CD8-positive, alpha-beta memory T cell (primary cell): ENCODE measurements at regions not wholly inside any gene's neighbourhood (a gene's known extent, or its start where the extent isn't known, plus 50 kb on each side); places are given as distances from the start of the nearest gene placed in this dataset.

Experiments used
- CTCF ChIA-PET: fragments of 350-600 bp; sonication (Branson Sonifier 250); formaldehyde crosslinking; loops from one replicate; lab custom pipeline; 2021; ENCODE audit warnings: antibody characterized with exemption; lab: Charles Lee
- POLR2A ChIA-PET: fragments of 350-600 bp; sonication (Branson Sonifier 250); formaldehyde crosslinking; loops from one replicate; lab custom pipeline; 2021; ENCODE audit warnings: antibody characterized with exemption; lab: Charles Lee
- DNase-seq, 5 donors: peaks; one replicate each; pipeline versions ENCODE4 v3.0.0 to v3.0.0-alpha.2; 2020 to 2022; ENCODE audit warnings: mixed read lengths in 1 of 5
- H3K27ac ChIP-seq: one replicate; pipeline ENCODE4 v1.7.0; 2013; ENCODE audit warnings: low read depth, mild to moderate bottlenecking, low read length, moderate library complexity
- H3K27me3 ChIP-seq: 2 replicates; pipeline ENCODE4 v1.7.0; 2013; ENCODE audit warnings: low read length, mild to moderate bottlenecking; ENCODE audit not compliant: insufficient read depth, poor library complexity, severe bottlenecking
- H3K36me3 ChIP-seq: 2 replicates; pipeline ENCODE4 v1.7.0; 2013; ENCODE audit warnings: mild to moderate bottlenecking, low read length, moderate library complexity; ENCODE audit not compliant: insufficient read depth
- H3K4me1 ChIP-seq: 2 replicates; pipeline ENCODE4 v1.7.0; 2013; ENCODE audit warnings: mild to moderate bottlenecking, low read length, moderate library complexity; ENCODE audit not compliant: insufficient read depth
- H3K4me3 ChIP-seq: 2 replicates; pipeline ENCODE4 v1.7.0; 2013; ENCODE audit warnings: mild to moderate bottlenecking, low read length
- H3K9me3 ChIP-seq: 2 replicates; pipeline ENCODE4 v1.7.0; 2013; ENCODE audit warnings: mild to moderate bottlenecking, low read length
- H3K27ac Mint-ChIP-seq, 8 donors: one replicate each; pipeline ENCODE4 v1.8.0; 2020 to 2021; ENCODE audit warnings: mixed read lengths in 8 of 8, mild to moderate bottlenecking in 6 of 8, inconsistent platforms in 3 of 8, moderate library complexity in 3 of 8
- H3K27me3 Mint-ChIP-seq, 2 donors: one replicate each; pipeline ENCODE4 v1.8.0; 2020 to 2021; ENCODE audit warnings: mixed read lengths in 2 of 2, mild to moderate bottlenecking in 1 of 2, moderate library complexity in 1 of 2
- H3K36me3 Mint-ChIP-seq, 3 donors: one replicate each; pipeline ENCODE4 v1.8.0; 2020 to 2021; ENCODE audit warnings: mixed read lengths in 3 of 3, inconsistent platforms in 1 of 3, mild to moderate bottlenecking in 1 of 3
- H3K4me1 Mint-ChIP-seq, 3 donors: one replicate each; pipeline ENCODE4 v1.8.0; 2020 to 2021; ENCODE audit warnings: mixed read lengths in 3 of 3, inconsistent platforms in 1 of 3, mild to moderate bottlenecking in 1 of 3
- H3K4me3 Mint-ChIP-seq, 7 donors: one replicate each; pipeline ENCODE4 v1.8.0; 2020 to 2021; ENCODE audit warnings: mixed read lengths in 7 of 7, mild to moderate bottlenecking in 6 of 7, moderate library complexity in 4 of 7, inconsistent platforms in 2 of 7
- H3K9me3 Mint-ChIP-seq, 5 donors: one replicate each; pipeline ENCODE4 v1.8.0; 2020 to 2022; ENCODE audit warnings: mixed read lengths in 5 of 5, mild to moderate bottlenecking in 3 of 5, moderate library complexity in 2 of 5, inconsistent platforms in 1 of 5

DNA sequence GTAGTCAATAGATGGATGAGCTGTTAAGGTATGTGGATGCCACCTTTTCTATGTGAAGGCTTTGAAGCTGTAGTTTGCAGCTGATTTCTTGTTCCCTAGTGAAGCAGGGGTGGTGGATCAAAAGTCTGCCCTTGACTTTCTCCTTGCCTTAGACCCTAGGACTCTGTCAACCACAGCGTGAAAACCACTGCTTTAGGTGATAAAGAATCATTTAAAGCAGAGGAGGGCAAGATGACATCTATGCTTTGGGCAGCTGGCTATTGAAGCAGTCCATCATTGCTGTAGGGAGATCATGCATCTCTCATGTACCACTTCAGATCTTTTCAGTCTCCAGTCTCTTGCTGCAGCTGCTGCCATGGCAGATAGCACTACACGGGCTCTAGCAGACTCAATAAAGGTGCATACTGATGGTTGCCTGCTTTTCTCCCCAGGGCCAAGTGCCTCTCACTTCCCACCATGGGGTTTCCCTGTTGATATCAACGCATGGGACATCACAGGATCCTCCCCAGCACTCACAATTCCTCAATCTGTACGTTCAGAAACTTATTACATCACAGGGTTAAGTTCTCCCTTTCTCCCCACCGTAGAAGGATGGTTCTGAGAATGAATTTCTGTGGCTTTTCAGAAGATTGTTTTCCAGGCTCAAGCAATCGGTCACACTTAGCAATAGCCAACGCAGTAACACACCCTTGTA, 122.0 kb upstream of the STMND1 start:
- CTCF ChIA-PET, result no interaction called here
- Mint-ChIP-seq H3K27me3 (peaks cover 21 to 67% of the 10 kb centered on the region in 2 donors), H3K27ac (no peak overlapping the region), H3K36me3 (no peaks in the 10 kb centered on the region), H3K4me3 (no peak overlapping the region), H3K9me3 (peaks cover 0 to 5% (median 0%) of the 10 kb centered on the region in 5 donors), H3K4me1 (no peaks in the 10 kb centered on the region)
- no peak overlapping the region for H3K27ac ChIP-seq
- H3K4me3 ChIP-seq, result no peak overlapping the region
- H3K4me1 ChIP-seq, result no peaks in the 10 kb centered on the region
- H3K27me3 ChIP-seq, result no peaks in the 10 kb centered on the region
- POLR2A ChIA-PET, result no interaction called here
- H3K36me3 ChIP-seq, result no peaks in the 10 kb centered on the region
- H3K9me3 ChIP-seq, result no peaks in the 10 kb centered on the region
- no peak for DNase-seq

DNA sequence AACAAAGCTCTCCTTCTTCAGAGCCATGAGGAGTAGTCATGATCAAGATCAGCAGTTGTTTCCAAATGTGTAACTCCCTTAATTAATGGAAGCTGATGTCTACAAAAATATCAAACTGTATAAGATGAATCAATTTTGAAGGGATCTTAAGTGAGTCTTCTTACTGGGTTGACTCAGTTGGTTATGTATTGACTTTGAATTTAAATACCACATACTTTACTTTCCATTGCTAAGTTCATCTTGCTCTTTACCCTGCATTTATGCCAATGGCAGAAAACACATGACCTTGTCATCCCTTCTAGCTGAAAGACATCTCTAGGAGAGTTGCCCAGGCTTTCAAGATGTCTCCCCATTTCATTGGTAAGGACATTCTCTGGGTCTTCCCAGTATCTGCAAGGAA, 123.2 kb upstream of the STMND1 start:
- H3K27me3 Mint-ChIP-seq, result peaks cover 17 to 60% of the 10 kb centered on the region in 2 donors
- H3K4me1 Mint-ChIP-seq, result no peaks in the 10 kb centered on the region
- peaks cover 0 to 5% (median 0%) of the 10 kb centered on the region in 5 donors for H3K9me3 Mint-ChIP-seq
- no peak for DNase-seq
- no peak overlapping the region for H3K27ac Mint-ChIP-seq
- no peaks in the 10 kb centered on the region for H3K36me3 Mint-ChIP-seq
- Histone ChIP-seq H3K27ac (no peak overlapping the region), H3K36me3 (no peaks in the 10 kb centered on the region), H3K4me1 (no peaks in the 10 kb centered on the region), H3K27me3 (no peaks in the 10 kb centered on the region), H3K9me3 (no peaks in the 10 kb centered on the region), H3K4me3 (no peak overlapping the region)
- H3K4me3 Mint-ChIP-seq, result no peak overlapping the region
- CTCF ChIA-PET, result no interaction called here
- POLR2A ChIA-PET, result no interaction called here

DNA sequence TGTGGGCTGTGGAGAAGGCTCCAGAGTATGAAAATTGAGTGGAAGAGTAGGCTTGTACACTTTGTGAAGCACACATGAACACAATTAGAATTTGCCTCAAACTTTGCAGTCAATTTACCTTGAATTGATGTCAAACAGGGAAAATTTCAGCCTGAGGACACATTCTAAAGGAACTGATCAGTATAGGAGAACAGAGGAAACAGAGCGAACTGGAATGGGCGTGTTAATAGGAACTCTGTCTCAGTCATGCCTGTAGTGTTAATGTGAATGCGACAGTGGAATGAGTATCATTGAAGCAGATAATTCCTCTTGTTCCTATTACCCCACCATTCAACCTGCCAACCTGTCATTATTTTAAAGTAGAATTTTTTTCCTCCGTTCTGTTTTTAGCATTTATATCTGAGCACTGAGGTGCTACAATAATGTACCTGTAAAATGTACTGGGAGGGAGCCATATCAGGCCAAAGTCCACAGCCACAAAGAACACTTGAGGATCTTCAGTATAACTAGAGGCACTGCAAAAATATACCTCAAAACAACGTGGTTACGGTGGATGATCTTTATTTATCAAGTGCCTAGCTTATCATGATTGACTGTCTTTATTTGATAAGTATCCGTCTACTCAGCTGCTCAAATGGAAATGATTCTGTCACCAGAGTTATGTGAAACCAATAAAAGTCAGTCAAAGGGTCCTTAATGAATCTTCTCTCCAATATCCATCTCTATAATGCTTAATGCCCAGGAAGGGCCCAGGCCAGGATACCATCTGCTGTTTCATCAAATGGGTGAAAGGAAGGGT, 125.3 kb upstream of the STMND1 start:
- ChIA-PET CTCF (no interaction called here), POLR2A (no interaction called here)
- Histone ChIP-seq H3K27me3 (no peaks in the 10 kb centered on the region), H3K4me3 (no peak overlapping the region), H3K27ac (no peak overlapping the region), H3K9me3 (no peaks in the 10 kb centered on the region), H3K36me3 (no peaks in the 10 kb centered on the region), H3K4me1 (no peaks in the 10 kb centered on the region)
- no peaks in the 10 kb centered on the region for H3K36me3 Mint-ChIP-seq
- no peak overlapping the region for H3K27ac Mint-ChIP-seq
- H3K4me1 Mint-ChIP-seq, result peaks cover 0 to 5% (median 3%) of the 10 kb centered on the region in 3 donors
- peaks cover 20 to 66% of the 10 kb centered on the region in 2 donors for H3K27me3 Mint-ChIP-seq
- no peak overlapping the region for H3K4me3 Mint-ChIP-seq
- peaks cover 0 to 5% (median 0%) of the 10 kb centered on the region in 5 donors for H3K9me3 Mint-ChIP-seq
- DNase-seq, result no peak

DNA sequence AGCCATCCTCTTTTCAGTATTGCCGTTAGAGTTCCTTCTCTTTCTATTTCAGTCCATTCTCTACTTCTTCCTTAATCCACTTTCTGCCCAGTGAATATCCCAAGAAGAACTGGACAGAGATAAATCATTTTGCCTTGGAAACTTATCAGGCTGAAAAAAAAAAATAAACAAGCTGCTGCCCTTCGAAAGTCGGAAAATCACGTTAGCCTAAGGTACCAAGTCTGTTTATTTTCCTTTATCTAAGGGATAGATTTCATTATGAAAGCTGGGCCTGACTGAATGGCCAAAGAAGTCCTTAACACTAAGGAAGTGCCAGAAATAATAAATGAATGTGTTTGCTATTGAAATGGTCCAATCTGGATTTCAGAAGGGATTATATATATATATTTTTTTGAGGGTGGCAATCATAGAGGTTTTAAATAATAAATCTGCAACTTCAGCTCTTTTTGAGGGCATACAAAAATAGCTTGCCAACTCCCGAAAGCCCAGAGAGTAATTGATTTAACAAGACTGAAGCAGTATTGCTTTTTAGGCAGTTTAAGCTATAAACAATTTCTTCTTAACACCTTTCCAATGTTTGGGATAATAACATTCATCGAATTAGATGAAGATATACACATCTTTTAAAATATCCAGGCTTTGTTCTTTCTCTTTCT, 127.0 kb upstream of the STMND1 start:
- Histone ChIP-seq H3K36me3 (no peaks in the 10 kb centered on the region), H3K4me3 (no peak overlapping the region), H3K27ac (no peak overlapping the region), H3K9me3 (no peaks in the 10 kb centered on the region), H3K4me1 (no peaks in the 10 kb centered on the region), H3K27me3 (no peaks in the 10 kb centered on the region)
- Mint-ChIP-seq H3K27me3 (peaks cover 20 to 66% of the 10 kb centered on the region in 2 donors), H3K4me1 (peaks cover 0 to 5% (median 3%) of the 10 kb centered on the region in 3 donors), H3K4me3 (no peak overlapping the region), H3K27ac (no peak overlapping the region), H3K36me3 (no peaks in the 10 kb centered on the region), H3K9me3 (peaks cover 0 to 5% (median 0%) of the 10 kb centered on the region in 5 donors)
- ChIA-PET POLR2A (no interaction called here), CTCF (no interaction called here)
- no peak for DNase-seq

DNA sequence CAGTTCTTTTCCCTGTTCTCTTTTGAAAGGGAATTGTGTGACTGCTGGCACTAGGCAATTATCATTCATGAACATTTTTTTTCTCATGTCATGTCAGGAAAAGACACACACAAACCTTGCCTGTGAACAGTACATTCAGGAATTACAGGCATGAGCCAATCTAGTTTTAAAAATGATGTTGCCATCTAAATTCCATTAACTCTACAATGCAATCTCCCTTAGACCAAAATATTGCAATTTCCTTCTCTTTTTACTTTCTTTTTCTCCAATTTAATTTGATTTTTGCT, 127.5 kb upstream of the STMND1 start:
- no peak overlapping the region for H3K27ac Mint-ChIP-seq
- Histone ChIP-seq H3K9me3 (no peaks in the 10 kb centered on the region), H3K4me3 (no peak overlapping the region), H3K27me3 (no peaks in the 10 kb centered on the region), H3K27ac (no peak overlapping the region), H3K36me3 (no peaks in the 10 kb centered on the region), H3K4me1 (no peaks in the 10 kb centered on the region)
- H3K4me1 Mint-ChIP-seq, result peaks cover 0 to 5% (median 3%) of the 10 kb centered on the region in 3 donors
- no peak for DNase-seq
- H3K36me3 Mint-ChIP-seq, result no peaks in the 10 kb centered on the region
- no peak overlapping the region for H3K4me3 Mint-ChIP-seq
- peaks cover 20 to 63% of the 10 kb centered on the region in 2 donors for H3K27me3 Mint-ChIP-seq
- ChIA-PET POLR2A (no interaction called here), CTCF (no interaction called here)
- peaks cover 0 to 3% (median 0%) of the 10 kb centered on the region in 5 donors for H3K9me3 Mint-ChIP-seq

DNA sequence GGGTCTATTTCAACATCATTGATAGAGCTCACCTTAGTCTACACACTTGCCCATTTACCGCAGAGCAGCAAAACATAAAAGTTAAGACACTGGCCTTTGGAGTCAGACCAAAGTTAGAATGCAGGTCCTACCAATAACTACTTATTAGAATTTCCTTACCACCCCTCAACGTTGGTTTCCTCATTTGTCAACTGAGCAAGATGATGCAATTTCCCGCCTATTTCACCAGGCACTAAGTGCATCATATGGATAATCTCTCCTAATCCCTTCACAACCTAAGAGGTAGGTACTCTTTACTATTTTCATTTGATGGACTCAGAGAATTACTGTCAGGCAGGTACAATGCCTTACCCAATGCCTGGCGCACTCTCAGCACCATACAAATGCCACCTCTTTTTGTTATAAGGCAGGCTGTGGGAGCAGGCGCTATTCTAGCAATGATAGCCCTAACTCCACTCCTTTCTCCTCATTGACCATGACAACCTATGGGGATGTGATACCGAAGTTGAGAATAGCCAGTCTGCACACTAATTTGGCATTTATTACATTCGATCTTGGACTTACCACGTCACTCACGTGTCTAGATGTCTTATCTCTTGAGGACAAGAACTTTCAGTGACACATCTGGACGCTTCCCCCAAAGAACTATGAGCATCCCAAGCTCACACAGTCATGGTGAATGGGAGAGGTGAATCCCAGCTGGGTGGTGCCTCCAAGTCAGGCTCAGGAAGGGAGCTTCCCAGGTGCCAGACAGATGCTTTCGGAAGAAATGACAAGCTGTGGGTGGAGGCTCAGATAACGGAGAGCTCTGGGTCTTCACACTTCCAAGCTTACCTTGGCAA, 128.1 kb upstream of the STMND1 start:
- Histone ChIP-seq H3K27me3 (no peaks in the 10 kb centered on the region), H3K27ac (no peak overlapping the region), H3K36me3 (no peaks in the 10 kb centered on the region), H3K4me3 (no peak overlapping the region), H3K9me3 (no peaks in the 10 kb centered on the region), H3K4me1 (no peaks in the 10 kb centered on the region)
- Mint-ChIP-seq H3K27me3 (peaks cover 15 to 61% of the 10 kb centered on the region in 2 donors), H3K4me1 (peaks cover 0 to 5% (median 3%) of the 10 kb centered on the region in 3 donors), H3K27ac (no peak overlapping the region), H3K36me3 (no peaks in the 10 kb centered on the region), H3K4me3 (peak overlapping the region in 1 of 7 donors; percentile 37), H3K9me3 (no peaks in the 10 kb centered on the region)
- POLR2A ChIA-PET, result no interaction called here
- CTCF ChIA-PET, result no interaction called here
- DNase-seq, result no peak

DNA sequence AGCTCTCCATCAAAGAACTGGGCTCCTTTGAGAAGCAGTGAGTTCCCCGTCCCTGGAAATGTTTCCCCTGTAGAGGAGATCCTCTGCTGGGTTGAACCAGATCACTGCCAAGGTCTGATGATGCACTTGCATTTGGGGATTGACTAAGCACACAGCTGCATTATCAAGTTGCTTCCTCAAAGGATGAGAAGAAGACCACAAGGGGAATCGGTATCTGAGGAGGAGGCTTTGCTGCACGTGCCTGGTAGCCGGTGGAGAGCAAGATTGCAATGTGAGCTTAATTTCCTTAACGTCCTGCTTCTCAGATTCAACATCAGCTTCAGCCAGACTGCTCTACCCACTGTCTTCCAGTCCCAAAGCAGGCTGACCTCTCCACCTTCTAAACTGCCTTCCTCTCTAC, 128.8 kb upstream of the STMND1 start:
- H3K27me3 ChIP-seq, result no peaks in the 10 kb centered on the region
- Mint-ChIP-seq H3K4me3 (peak overlapping the region in 1 of 7 donors; percentile 37), H3K4me1 (peaks cover 0 to 5% (median 3%) of the 10 kb centered on the region in 3 donors), H3K27ac (no peak overlapping the region), H3K36me3 (no peaks in the 10 kb centered on the region), H3K27me3 (peaks cover 14 to 57% of the 10 kb centered on the region in 2 donors), H3K9me3 (no peaks in the 10 kb centered on the region)
- DNase-seq, result no peak
- H3K9me3 ChIP-seq, result no peaks in the 10 kb centered on the region
- ChIA-PET CTCF (interaction anchor here (1.1 kb wide), 1 partner anchor 10 kb away, joined by 3 read pairs; no protein-coding TSS in a partner anchor), POLR2A (no interaction called here)
- H3K27ac ChIP-seq, result no peak overlapping the region
- H3K4me1 ChIP-seq, result no peaks in the 10 kb centered on the region
- no peak overlapping the region for H3K4me3 ChIP-seq
- H3K36me3 ChIP-seq, result no peaks in the 10 kb centered on the region
